NCI-H82 (cell line): ENCODE measurements at regions not wholly inside any gene's neighbourhood (a gene's known extent, or its start where the extent isn't known, plus 50 kb on each side); places are given as distances from the start of the nearest gene placed in this dataset.

Source experiments
- DNase-seq: peaks from one replicate; lab custom pipeline; 2025; lab: John Stamatoyannopoulos, UW

GRCh38 chr12:39125566-39125965, 220.2 kb upstream of the CPNE8 start:
- DNase-seq, result no peak

- no peak for DNase-seq
Observed at GRCh38 chr12:39124768-39125167, 219.4 kb upstream of the CPNE8 start.

- no peak for DNase-seq
Observed at GRCh38 chr12:39123580-39124253, 218.3 kb upstream of the CPNE8 start.

- DNase-seq, result peak; percentile 98
Observed at GRCh38 chr12:39122562-39123204, 217.3 kb upstream of the CPNE8 start.

GRCh38 chr12:39116861-39117260, 211.5 kb upstream of the CPNE8 start:
- DNase-seq, result peak; percentile 32

- DNase-seq, result peak; percentile 98
Observed at GRCh38 chr12:39112064-39112463, 206.7 kb upstream of the CPNE8 start.

- no peak for DNase-seq
Observed at GRCh38 chr12:39105111-39105510, 199.7 kb upstream of the CPNE8 start.

GRCh38 chr12:39103552-39104165, 198.3 kb upstream of the CPNE8 start:
- DNase-seq, result peak; percentile 94

- no peak for DNase-seq
Observed at GRCh38 chr12:39102474-39103209, 197.3 kb upstream of the CPNE8 start.

- DNase-seq, result peak; percentile 47
Observed at GRCh38 chr12:39095636-39096330, 190.4 kb upstream of the CPNE8 start.

- no peak for DNase-seq
Observed at GRCh38 chr12:39081910-39082309, 176.5 kb upstream of the CPNE8 start.

GRCh38 chr12:39077226-39077625, 171.8 kb upstream of the CPNE8 start:
- DNase-seq, result peak; percentile 93

- DNase-seq, result peak; percentile 70
Observed at GRCh38 chr12:39074063-39074462, 168.7 kb upstream of the CPNE8 start.

GRCh38 chr12:39072658-39073057, 167.3 kb upstream of the CPNE8 start:
- no peak for DNase-seq

GRCh38 chr12:39071611-39072010, 166.2 kb upstream of the CPNE8 start:
- no peak for DNase-seq

- DNase-seq, result no peak
Observed at GRCh38 chr12:39070775-39071174, 165.4 kb upstream of the CPNE8 start.

- no peak for DNase-seq
Observed at GRCh38 chr12:39065455-39065854, 160.1 kb upstream of the CPNE8 start.

GRCh38 chr12:39064708-39065107, 159.3 kb upstream of the CPNE8 start:
- DNase-seq, result peak; percentile 43

- no peak for DNase-seq
Observed at GRCh38 chr12:39062266-39062996, 157.0 kb upstream of the CPNE8 start.

- DNase-seq, result no peak
Observed at GRCh38 chr12:39061576-39061975, 156.2 kb upstream of the CPNE8 start.

GRCh38 chr12:39048395-39048794, 143.0 kb upstream of the CPNE8 start:
- no peak for DNase-seq
